HL-60/S4 (cell line): ENCODE measurements at regions not wholly inside any gene's neighbourhood (a gene's known extent, or its start where the extent isn't known, plus 50 kb on each side); places are given as distances from the start of the nearest gene placed in this dataset.
"Not testable (repeated sequence)": the region's sequence is repeated elsewhere in the genome, so short reads cannot be mapped to it uniquely, and the experiment has no call there.

Experiments
- in situ Hi-C: fragments of 300-500 bp; cut with MboI; formaldehyde crosslinking; loops from 2 replicates; pipeline ENCODE4 v1.14.3; 2022; ENCODE audit warnings: low sequenced_read_pairs

- in situ Hi-C loops = no loop called here
Measured at GRCh38 chr3:127420829-127421228, 133.0 kb upstream of the PRR20G start.

GRCh38 chr3:127419641-127420553 is 132.1 kb upstream of the PRR20G start:
- in situ Hi-C loops = no loop called here

GRCh38 chr3:127419182-127419581 is 131.3 kb upstream of the PRR20G start:
- in situ Hi-C loops = no loop called here

- in situ Hi-C loops = no loop called here
Measured at GRCh38 chr3:127418560-127419147, 130.8 kb upstream of the PRR20G start.

- in situ Hi-C loops = no loop called here
Measured at GRCh38 chr3:127417709-127418559, 130.1 kb upstream of the PRR20G start.

- in situ Hi-C loops = no loop called here
Measured at GRCh38 chr3:127413871-127414270, 126.0 kb upstream of the PRR20G start.

GRCh38 chr3:127413318-127413673 is 125.5 kb upstream of the PRR20G start:
- in situ Hi-C loops = no loop called here

- in situ Hi-C loops = no loop called here
Measured at GRCh38 chr3:127412578-127413317, 124.9 kb upstream of the PRR20G start.

GRCh38 chr3:127411875-127412274 is 124.0 kb upstream of the PRR20G start:
- in situ Hi-C loops = not testable (repeated sequence)

- in situ Hi-C loops = no loop called here
Measured at GRCh38 chr3:127411083-127411727, 123.4 kb upstream of the PRR20G start.

- in situ Hi-C loops = no loop called here
Measured at GRCh38 chr3:127410678-127411077, 122.8 kb upstream of the PRR20G start.

- in situ Hi-C loops = no loop called here
Measured at GRCh38 chr3:127410137-127410488, 122.3 kb upstream of the PRR20G start.

GRCh38 chr3:127409421-127410136 is 121.7 kb upstream of the PRR20G start:
- in situ Hi-C loops = no loop called here

- in situ Hi-C loops = no loop called here
Measured at GRCh38 chr3:127408684-127409420, 121.0 kb upstream of the PRR20G start.

- in situ Hi-C loops = no loop called here
Measured at GRCh38 chr3:127408022-127408683, 120.3 kb upstream of the PRR20G start.

- in situ Hi-C loops = no loop called here
Measured at GRCh38 chr3:127407026-127407939, 119.4 kb upstream of the PRR20G start.

- in situ Hi-C loops = no loop called here
Measured at GRCh38 chr3:127406309-127407025, 118.6 kb upstream of the PRR20G start.
